ENCODE measurements at regions not wholly inside any gene's neighbourhood (a gene's known extent, or its start where the extent isn't known, plus 50 kb on each side); places are given as distances from the start of the nearest gene placed in this dataset.

DNA sequence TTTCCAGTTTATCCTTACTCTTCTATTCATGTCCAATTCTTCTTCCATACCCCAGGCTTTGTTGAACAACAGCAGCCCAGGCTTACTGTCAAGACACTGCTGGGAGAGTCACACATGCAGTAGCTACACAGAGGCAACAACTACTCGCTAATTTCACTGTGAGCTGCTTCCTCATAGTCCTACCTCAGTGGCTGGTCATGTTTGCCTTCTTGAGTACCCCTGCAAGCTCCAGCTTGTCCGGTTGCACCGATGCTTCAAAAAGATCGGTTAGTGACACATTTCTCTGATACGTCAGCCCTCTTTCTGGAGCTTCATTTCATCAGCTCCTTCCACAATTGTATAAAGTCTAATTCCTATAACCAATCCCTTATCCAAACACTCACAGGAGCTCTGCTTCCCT lies 246.7 kb upstream of the NFIA start:
- H3K36me3 ChIP-seq (ENCODE audit: insufficient read depth in 1 of 2, low read depth in 1 of 2), result no peaks in the 10 kb centered on the region
- TF ChIP-seq CTCF (IDR thresholded peaks at IDR 0.05), result no peak
- H3K9me3 ChIP-seq, result no peaks in the 10 kb centered on the region
- 95 to 98% (median 97%) methylated on average over 5 of the region's 5 CpGs for WGBS, 3 donors
- no peaks in the 10 kb centered on the region for H3K4me1 ChIP-seq
- no peak for DNase-seq
- no peaks in the 10 kb centered on the region for H3K27me3 ChIP-seq (ENCODE audit: insufficient read depth in 3 of 3, low read length in 2 of 3)
- no peak overlapping the region for H3K27ac ChIP-seq
- no peak for ATAC-seq
- H3K4me3 ChIP-seq, result no peak overlapping the region
- intact Hi-C loops (cut with DNase I), result no loop called here

DNA sequence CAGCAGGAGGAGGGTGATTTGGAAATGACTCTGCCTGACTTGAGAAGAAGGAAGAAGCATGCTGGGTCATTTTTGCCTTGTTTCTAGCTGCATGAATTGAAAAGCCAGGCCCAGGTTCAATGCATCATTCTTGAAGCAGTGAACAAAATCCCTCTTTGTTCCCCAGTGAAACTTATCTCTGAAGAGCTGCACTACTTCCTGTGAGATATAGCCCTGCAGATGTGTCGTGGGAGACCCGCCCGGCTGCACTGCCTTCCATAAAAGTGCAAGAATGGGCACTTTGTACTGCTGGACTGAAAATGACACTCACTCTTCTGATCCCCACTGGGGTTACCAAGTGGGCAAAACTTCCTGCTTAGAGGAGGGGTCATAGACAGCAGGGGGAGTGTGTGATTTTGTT lies 249.2 kb upstream of the NFIA start:
- H3K27me3 ChIP-seq (ENCODE audit: insufficient read depth in 3 of 3, low read length in 2 of 3), result no peaks in the 10 kb centered on the region
- WGBS, 3 donors, result 50 to 56% (median 52%) methylated on average over 3 of the region's 3 CpGs
- no peaks in the 10 kb centered on the region for H3K4me1 ChIP-seq
- H3K36me3 ChIP-seq (ENCODE audit: insufficient read depth in 1 of 2, low read depth in 1 of 2), result no peaks in the 10 kb centered on the region
- intact Hi-C loops (cut with DNase I), result no loop called here
- no peaks in the 10 kb centered on the region for H3K9me3 ChIP-seq
- ATAC-seq (no peak), DNase-seq (no peak)
- H3K27ac ChIP-seq, result no peak overlapping the region
- no peak overlapping the region for H3K4me3 ChIP-seq
- no peak for TF ChIP-seq CTCF (IDR thresholded peaks at IDR 0.05)

- DNase-seq (no peak), ATAC-seq (no peak)
- Histone ChIP-seq H3K4me1 (no peaks in the 10 kb centered on the region), H3K27me3 (ENCODE audit: insufficient read depth in 3 of 3, low read length in 2 of 3) (no peaks in the 10 kb centered on the region), H3K36me3 (ENCODE audit: insufficient read depth in 1 of 2, low read depth in 1 of 2) (no peaks in the 10 kb centered on the region), H3K4me3 (no peak overlapping the region), H3K9me3 (no peaks in the 10 kb centered on the region), H3K27ac (no peak overlapping the region)
- intact Hi-C loops (cut with DNase I), result no loop called here
- WGBS, 3 donors, result 76 to 91% (median 80%) methylated on average over 3 of the region's 3 CpGs
- TF ChIP-seq CTCF (IDR thresholded peaks at IDR 0.05), result no peak
Observed at GRCh38 chr1:60832367-60832766, 250.0 kb upstream of the NFIA start.

DNA sequence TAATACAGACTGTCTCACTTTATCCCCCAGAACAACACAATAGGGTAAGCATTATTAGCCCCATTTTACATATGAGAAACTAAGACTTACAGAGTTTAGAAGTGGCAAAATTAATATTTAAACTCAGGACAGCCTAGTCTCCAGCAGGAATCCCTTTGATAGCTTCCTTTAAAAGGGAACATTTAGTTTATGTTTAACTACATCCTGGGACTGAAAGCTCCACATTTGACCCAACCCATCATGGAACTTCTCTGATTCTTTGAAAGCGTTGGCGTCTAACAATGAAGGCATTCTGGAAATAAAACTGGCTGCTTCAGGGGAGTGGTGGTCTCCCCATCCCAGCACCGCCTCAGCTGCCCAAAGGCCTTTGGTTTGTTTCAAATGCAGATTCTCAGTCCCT lies 250.6 kb upstream of the NFIA start:
- Histone ChIP-seq H3K36me3 (ENCODE audit: insufficient read depth in 1 of 2, low read depth in 1 of 2) (no peaks in the 10 kb centered on the region), H3K4me1 (no peaks in the 10 kb centered on the region), H3K4me3 (no peak overlapping the region), H3K9me3 (no peaks in the 10 kb centered on the region), H3K27ac (no peak overlapping the region), H3K27me3 (ENCODE audit: insufficient read depth in 3 of 3, low read length in 2 of 3) (no peaks in the 10 kb centered on the region)
- intact Hi-C loops (cut with DNase I), result no loop called here
- no peak for ATAC-seq
- no peak for TF ChIP-seq CTCF (IDR thresholded peaks at IDR 0.05)
- no peak for DNase-seq
- WGBS, 3 donors, result 95 to 97% (median 96%) methylated on average over 3 of the region's 3 CpGs

DNA sequence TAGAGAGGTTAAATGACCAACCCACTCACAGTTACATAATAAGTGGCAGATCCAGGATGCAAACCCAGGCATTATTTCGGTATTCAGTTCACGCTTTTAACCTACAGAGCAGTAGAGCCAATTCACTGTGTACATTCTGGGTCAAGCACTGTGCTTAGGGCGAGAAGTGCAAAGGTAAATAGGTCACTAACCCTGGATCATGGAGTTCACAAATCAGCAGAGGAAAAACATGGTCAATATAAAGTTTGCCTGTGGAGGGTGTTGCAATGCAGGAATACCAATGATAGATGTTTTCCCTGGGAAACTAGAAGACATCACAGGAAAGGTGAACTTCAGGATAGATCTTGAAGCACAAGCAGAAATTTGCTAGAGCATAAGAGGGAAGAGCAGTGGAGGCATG lies 253.4 kb upstream of the NFIA start:
- Histone ChIP-seq H3K9me3 (no peaks in the 10 kb centered on the region), H3K27ac (no peak overlapping the region), H3K4me3 (no peak overlapping the region), H3K27me3 (ENCODE audit: insufficient read depth in 3 of 3, low read length in 2 of 3) (no peaks in the 10 kb centered on the region), H3K36me3 (ENCODE audit: insufficient read depth in 1 of 2, low read depth in 1 of 2) (no peaks in the 10 kb centered on the region), H3K4me1 (no peaks in the 10 kb centered on the region)
- no peak for ATAC-seq
- no peak for DNase-seq
- intact Hi-C loops (cut with DNase I), result no loop called here
- 93 to 97% (median 96%) methylated on average over 3 of the region's 3 CpGs for WGBS, 3 donors
- no peak for TF ChIP-seq CTCF (IDR thresholded peaks at IDR 0.05)

Measured in psoas muscle (tissue), 7 donors.